UCSD-AML1 (cell line): ENCODE measurements at regions not wholly inside any gene's neighbourhood (a gene's known extent, or its start where the extent isn't known, plus 50 kb on each side); places are given as distances from the start of the nearest gene placed in this dataset.
"Not testable (repeated sequence)": the region's sequence is repeated elsewhere in the genome, so short reads cannot be mapped to it uniquely, and the experiment has no call there.

ENCODE experiments used
- DNase-seq: peaks from one replicate; lab custom pipeline; 2025; ENCODE audit not compliant: unreplicated experiment; lab: John Stamatoyannopoulos, UW

DNA sequence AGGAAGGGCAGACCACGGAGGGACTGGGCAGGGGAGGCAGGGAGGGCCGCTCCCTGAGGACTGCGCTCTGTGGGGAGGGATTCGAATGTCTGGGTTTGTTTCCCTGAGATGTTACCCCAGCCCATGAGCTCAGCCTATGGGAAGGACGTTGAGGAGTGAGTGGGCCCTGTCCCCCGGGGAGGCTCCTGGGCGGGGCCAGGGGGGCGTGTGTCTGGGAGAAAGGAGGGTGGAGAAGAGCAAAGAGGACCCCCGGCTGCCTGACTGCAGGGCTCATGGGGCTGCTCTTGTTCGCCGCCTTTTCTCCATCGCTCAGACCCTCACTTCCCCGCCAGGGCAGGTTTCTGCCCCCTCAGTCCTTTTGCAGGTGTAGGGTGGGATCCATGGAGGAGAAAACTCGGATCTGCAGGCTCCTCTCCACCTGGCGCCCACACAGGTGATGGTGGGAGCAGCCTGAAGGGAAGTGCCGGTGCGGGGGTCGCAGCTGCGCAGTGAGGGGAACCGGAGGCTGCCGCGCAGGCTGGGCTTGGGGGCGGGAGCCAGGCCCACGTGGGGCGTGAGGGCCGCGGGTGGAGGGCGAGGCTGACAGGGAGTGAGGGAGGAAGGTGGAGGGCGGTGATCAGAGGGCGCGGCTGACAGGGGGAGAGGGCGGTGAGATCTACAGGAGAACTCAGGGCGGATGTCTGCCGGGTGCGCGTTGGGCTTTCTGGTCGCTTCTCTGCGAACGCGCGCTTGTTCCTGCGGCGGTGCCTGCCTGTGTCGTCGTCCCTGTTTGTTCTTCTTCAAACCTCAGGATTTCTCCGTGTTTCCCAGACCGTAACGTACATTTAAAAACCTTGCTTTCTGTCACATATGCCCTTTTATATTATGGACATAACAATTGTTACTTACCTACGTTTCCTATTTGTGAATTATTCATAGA lies 198.2 kb upstream of the NPAP1 start:
- DNase-seq = not testable (repeated sequence)

DNA sequence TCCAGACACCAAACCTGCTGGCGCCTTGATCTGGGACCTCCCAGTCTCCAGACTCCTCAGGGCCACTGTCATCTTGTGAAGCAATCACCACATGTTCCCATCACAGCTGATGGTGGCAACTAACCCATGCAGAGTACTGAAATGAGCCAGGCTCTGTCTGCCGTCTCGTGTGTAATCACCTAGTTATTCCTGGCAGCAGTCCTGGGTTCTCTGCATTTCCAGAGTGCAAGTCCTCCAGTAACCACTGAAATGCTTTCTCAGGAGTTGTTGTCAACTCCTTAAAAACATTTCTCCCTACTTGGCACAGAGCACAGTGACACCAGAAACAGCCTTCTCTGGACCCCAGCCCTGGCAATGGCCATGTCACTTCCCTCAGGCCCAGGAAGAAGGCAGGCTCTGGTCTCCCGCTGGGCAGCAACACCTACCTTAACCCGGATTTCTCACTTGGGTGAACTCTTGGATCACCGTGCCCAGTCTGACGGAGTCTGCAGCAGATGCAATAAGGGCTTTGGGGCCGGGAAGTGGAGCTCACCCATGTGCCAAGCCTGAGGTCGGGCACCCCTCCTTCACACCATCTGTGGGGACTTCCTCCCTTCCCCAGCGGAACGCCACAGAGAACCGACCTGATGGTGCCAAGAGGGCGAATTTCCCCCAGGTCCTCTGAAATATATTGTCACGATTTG lies 189.5 kb upstream of the NPAP1 start:
- DNase-seq = not testable (repeated sequence)

DNA sequence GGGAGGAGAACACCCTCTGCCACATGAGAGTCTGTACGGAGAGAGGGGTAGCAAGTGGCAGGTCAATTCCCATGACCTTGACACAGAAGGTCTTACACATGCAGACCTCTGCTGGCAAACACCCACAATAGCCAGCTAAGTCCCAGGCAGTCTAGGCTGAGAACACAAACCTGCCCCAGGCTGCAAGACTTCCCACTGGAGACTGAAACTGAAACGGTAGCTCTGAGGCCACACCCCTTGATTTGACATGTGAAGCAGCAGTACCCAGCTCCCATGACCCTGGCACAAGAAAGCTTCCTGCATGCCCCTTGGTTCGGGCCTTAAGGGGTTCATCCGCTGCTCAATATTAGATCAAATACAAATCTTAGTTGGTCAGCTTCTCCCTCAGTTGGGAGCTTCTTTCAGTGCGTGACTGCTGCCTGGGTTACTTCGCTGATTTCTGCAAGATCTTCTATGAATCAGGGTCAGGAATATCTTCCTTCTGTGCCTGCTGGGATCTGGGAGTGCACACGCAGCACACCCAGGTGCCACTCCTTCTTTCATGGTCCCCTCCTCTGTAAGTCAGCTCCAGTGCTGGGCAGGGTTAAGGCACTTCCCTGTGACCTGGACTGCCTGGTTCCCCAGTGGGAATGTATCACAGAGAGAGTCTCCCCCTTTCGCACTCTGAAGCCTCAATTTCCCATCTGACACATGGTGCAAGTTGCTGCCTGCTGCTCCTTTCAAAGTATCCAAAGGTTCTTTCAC lies 187.2 kb upstream of the NPAP1 start:
- DNase-seq = not testable (repeated sequence)

GRCh38 chr15:24505216-24505615 lies 170.4 kb upstream of the NPAP1 start:
- not testable (repeated sequence) for DNase-seq

GRCh38 chr15:24509714-24510113 lies 165.9 kb upstream of the NPAP1 start:
- not testable (repeated sequence) for DNase-seq

DNA sequence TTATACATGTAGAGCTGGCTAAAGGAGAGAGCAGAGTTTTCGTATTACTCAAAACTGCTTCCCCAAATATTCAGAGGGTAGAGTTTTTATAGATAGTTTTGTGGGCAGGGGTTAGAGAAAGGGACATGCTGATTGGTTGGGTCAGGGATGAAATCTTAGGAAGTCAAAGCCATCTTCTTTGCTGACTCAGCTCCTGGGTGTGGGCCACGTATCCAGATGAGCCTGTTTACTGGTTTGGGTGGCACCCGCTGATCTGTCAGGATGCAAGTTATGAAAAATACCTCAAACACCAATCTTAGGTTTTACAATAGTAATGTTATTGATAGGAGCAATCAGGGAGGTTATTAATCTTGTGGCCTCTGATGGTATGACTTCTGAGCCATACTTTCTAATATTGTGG lies 164.0 kb upstream of the NPAP1 start:
- DNase-seq = not testable (repeated sequence)

- DNase-seq = not testable (repeated sequence)
Observed at GRCh38 chr15:24518772-24519171, 156.8 kb upstream of the NPAP1 start.

DNA sequence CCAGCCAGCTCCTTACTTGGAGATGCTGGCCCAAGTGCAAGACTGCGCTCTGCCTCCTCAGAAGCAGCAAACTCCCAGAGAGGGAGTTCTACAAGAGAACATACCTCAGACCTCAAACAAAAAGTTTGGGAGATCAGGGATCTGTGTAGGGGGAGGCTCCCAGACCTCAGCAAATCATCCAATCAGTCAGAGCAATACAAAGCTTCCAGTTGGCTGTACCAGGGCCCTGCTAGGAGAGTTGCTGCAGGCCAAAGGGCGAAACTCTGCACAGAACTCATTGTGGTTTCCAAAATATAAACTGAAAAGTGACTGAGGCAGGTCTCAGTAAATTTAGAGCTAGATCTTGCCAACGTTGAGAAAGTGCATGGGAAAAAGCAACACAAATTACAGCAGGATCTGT lies 144.3 kb upstream of the NPAP1 start:
- DNase-seq = not testable (repeated sequence)

- DNase-seq = not testable (repeated sequence)
Observed at GRCh38 chr15:24534032-24534431, 141.5 kb upstream of the NPAP1 start.

GRCh38 chr15:24557281-24557680 lies 118.3 kb upstream of the NPAP1 start:
- DNase-seq = not testable (repeated sequence)

DNA sequence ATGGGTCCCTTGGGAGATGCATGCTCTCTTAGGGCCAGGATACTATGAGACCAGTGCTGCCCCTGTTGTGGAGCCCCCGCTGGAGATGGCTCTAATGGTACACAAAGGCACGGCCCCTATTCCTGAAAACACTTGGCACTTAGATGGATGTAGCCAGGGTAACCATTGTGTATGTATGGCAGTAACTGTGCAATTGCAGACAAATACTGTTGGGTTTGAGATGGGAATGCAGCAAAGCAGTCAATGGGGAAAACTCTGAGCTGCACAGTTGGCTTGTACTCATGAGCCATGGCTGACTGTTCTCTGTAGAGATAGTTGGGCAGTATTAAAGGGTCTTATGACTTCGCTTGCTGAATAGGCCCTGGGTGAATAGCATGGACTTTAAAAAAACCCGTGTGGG lies 67.9 kb upstream of the NPAP1 start:
- no peak for DNase-seq

- DNase-seq = no peak
Observed at GRCh38 chr15:24617646-24618045, 57.9 kb upstream of the NPAP1 start.

GRCh38 chr15:24621630-24622215 lies 53.9 kb upstream of the NPAP1 start:
- no peak for DNase-seq
